ENCODE measurements at regions not wholly inside any gene's neighbourhood (a gene's known extent, or its start where the extent isn't known, plus 50 kb on each side); places are given as distances from the start of the nearest gene placed in this dataset.

DNA sequence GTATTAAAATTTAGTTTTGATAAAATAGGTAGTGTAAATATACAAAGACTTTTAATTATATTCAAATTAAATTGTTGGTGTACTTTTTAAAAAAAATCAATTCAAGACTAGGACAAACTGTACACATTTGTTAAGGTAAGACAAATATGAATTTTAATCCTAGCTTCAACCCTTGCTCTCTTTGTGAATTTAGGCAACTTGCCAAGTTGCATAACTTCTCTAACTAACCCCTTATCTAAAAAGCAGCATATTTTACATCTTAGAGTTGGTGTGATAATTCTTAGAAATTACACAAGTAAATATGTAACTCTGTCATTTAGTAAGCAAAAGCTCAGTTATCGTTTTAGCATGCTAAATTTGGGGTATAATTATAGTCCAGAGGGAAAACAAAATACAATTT is 78.1 kb upstream of the FSTL5 start:
- Histone ChIP-seq H3K36me3 (ENCODE audit: low read length) (no peaks in the 10 kb centered on the region), H3K27ac (ENCODE audit: low read depth, low read length) (no peak overlapping the region), H3K4me2 (ENCODE audit: low read depth, low read length, poor library complexity, severe bottlenecking) (no peak overlapping the region), H3F3A (ENCODE audit: insufficient read depth) (no peaks in the 10 kb centered on the region), H2AFZ (ENCODE audit: low read depth, low read length, severe bottlenecking) (no peak overlapping the region), H3K27me3 (ENCODE audit: low read length) (no peaks in the 10 kb centered on the region), H3K9me2 (replicated peaks; ENCODE audit: insufficient read depth, low read length) (no peaks in the 10 kb centered on the region), H3K9ac (ENCODE audit: low read length) (no peak overlapping the region), H3K4me3 (ENCODE audit: insufficient read depth, low read length, poor library complexity, severe bottlenecking) (no peak overlapping the region), H3K79me2 (ENCODE audit: insufficient read depth, low read length) (no peaks in the 10 kb centered on the region), H3K9me3 (ENCODE audit: insufficient read depth, low read length) (no peaks in the 10 kb centered on the region), H4K20me1 (ENCODE audit: low read depth, low read length) (no peaks in the 10 kb centered on the region)
- no peak for TF ChIP-seq EZH2phosphoT487 (conservative IDR thresholded peaks at IDR 0.05; ENCODE audit: low read length)
- TF ChIP-seq, protein P1, sequence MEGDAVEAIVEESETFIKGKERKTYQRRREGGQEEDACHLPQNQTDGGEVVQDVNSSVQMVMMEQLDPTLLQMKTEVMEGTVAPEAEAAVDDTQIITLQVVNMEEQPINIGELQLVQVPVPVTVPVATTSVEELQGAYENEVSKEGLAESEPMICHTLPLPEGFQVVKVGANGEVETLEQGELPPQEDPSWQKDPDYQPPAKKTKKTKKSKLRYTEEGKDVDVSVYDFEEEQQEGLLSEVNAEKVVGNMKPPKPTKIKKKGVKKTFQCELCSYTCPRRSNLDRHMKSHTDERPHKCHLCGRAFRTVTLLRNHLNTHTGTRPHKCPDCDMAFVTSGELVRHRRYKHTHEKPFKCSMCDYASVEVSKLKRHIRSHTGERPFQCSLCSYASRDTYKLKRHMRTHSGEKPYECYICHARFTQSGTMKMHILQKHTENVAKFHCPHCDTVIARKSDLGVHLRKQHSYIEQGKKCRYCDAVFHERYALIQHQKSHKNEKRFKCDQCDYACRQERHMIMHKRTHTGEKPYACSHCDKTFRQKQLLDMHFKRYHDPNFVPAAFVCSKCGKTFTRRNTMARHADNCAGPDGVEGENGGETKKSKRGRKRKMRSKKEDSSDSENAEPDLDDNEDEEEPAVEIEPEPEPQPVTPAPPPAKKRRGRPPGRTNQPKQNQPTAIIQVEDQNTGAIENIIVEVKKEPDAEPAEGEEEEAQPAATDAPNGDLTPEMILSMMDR (IDR thresholded peaks at IDR 0.05; ENCODE audit: insufficient read depth, low read length, poor library complexity, severe bottlenecking), result no peak

DNA sequence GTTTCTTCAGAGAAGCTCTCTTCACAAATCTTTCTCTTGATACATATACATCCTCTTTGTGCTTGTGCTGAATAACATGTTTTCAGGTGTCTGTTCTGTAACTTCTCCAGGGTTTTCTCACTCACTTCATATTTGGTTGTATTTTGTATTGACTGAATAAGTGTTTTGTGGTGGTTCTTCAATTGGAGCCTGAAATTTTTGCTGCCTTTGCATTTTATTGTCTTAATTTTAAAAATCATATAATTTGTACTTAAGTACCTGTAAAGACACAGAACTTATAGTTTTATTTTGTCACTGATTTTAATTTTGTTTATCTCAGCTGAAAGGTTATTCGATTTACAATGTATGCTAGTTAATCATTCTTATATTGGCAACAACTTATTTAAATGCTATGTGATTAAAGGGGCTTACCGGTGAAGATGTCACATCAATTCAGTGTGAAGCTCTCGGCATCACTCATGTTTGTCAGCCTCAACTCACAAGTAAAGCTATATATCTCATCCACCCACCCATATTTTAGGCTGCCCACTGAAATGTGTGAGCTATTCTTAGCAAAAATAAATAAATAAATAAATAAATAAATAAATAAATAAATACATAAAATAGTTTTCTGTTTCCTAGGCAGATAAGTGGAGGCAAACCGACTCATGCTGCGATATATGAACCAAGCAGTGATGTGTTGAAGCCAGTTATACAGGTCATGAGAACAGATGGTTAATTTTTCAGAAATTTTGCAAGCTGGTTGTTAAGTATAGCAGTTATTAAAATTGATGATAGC is 76.4 kb upstream of the FSTL5 start:
- Histone ChIP-seq H3K9ac (ENCODE audit: low read length) (no peak overlapping the region), H3K9me2 (replicated peaks; ENCODE audit: insufficient read depth, low read length) (no peaks in the 10 kb centered on the region), H3F3A (ENCODE audit: insufficient read depth) (no peaks in the 10 kb centered on the region), H3K4me3 (ENCODE audit: insufficient read depth, low read length, poor library complexity, severe bottlenecking) (no peak overlapping the region), H2AFZ (ENCODE audit: low read depth, low read length, severe bottlenecking) (no peak overlapping the region), H3K9me3 (ENCODE audit: insufficient read depth, low read length) (no peaks in the 10 kb centered on the region), H3K4me2 (ENCODE audit: low read depth, low read length, poor library complexity, severe bottlenecking) (no peak overlapping the region), H3K36me3 (ENCODE audit: low read length) (no peaks in the 10 kb centered on the region), H3K27ac (ENCODE audit: low read depth, low read length) (no peak overlapping the region), H4K20me1 (ENCODE audit: low read depth, low read length) (no peaks in the 10 kb centered on the region), H3K79me2 (ENCODE audit: insufficient read depth, low read length) (no peaks in the 10 kb centered on the region), H3K27me3 (ENCODE audit: low read length) (no peaks in the 10 kb centered on the region)
- TF ChIP-seq, protein P1 (IDR thresholded peaks at IDR 0.05; ENCODE audit: insufficient read depth, low read length, poor library complexity, severe bottlenecking), result no peak
- TF ChIP-seq EZH2phosphoT487 (conservative IDR thresholded peaks at IDR 0.05; ENCODE audit: low read length), result no peak

GRCh38 chr4:162237676-162238075 is 73.9 kb upstream of the FSTL5 start:
- H3K4me3 ChIP-seq (ENCODE audit: insufficient read depth, low read length, poor library complexity, severe bottlenecking), result no peak overlapping the region
- H3F3A ChIP-seq (ENCODE audit: insufficient read depth), result no peaks in the 10 kb centered on the region
- no peaks in the 10 kb centered on the region for H4K20me1 ChIP-seq (ENCODE audit: low read depth, low read length)
- no peaks in the 10 kb centered on the region for H3K36me3 ChIP-seq (ENCODE audit: low read length)
- no peaks in the 10 kb centered on the region for H3K9me3 ChIP-seq (ENCODE audit: insufficient read depth, low read length)
- no peak for TF ChIP-seq EZH2phosphoT487 (conservative IDR thresholded peaks at IDR 0.05; ENCODE audit: low read length)
- TF ChIP-seq, protein P1 (IDR thresholded peaks at IDR 0.05; ENCODE audit: insufficient read depth, low read length, poor library complexity, severe bottlenecking), result no peak
- no peaks in the 10 kb centered on the region for H3K27me3 ChIP-seq (ENCODE audit: low read length)
- H2AFZ ChIP-seq (ENCODE audit: low read depth, low read length, severe bottlenecking), result no peak overlapping the region
- no peaks in the 10 kb centered on the region; the same call in 1 of the 2 replicates for H3K9me2 ChIP-seq (replicated peaks; ENCODE audit: insufficient read depth, low read length)
- H3K79me2 ChIP-seq (ENCODE audit: insufficient read depth, low read length), result no peaks in the 10 kb centered on the region
- H3K9ac ChIP-seq (ENCODE audit: low read length), result no peak overlapping the region
- no peak overlapping the region for H3K27ac ChIP-seq (ENCODE audit: low read depth, low read length)
- no peak overlapping the region for H3K4me2 ChIP-seq (ENCODE audit: low read depth, low read length, poor library complexity, severe bottlenecking)

Data from SU-DHL-6 (cell line).